ENCODE measurements at regions not wholly inside any gene's neighbourhood (a gene's known extent, or its start where the extent isn't known, plus 50 kb on each side); places are given as distances from the start of the nearest gene placed in this dataset.

DNA sequence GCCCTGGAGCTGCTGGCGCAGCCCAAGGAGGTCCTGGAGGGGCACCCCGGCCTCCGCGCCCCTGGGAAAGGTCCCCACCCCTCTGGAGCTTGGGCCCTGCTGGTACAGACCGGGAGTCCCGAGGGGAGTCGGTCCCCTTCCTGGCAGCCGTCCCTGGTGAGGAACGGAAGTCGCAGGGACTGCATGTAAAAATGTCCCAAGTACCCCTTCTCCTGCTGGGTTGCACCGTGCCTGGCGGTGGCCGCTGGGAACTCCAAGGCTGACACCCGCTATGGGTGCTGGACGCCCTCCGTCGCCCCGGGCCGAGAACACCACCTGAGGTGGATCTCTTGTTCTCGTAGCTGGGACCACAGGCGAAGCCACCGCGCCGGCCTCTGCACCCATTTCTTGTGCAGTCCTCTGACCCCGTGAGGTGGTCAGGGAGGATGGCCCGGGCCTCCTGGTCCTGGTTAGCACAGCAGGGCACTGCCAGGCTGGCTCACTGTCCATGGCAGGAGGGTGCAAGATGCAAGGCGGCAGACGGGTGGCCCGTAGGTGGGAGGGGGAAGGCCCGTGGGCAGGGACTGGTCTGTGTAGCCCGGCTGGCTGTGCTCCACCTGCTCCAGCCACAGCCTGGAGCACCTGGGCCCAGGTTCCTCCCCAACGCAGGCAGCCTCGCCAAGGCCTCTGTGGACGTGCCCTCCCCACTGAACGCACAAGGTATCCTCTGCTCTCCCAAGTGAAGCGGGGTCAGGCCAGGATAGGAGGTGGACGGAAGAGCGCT is 165.2 kb downstream of the IGLL1 start:
- Histone ChIP-seq H3K27me3 (ENCODE audit: control insufficient read depth, insufficient read depth, low read length) (peaks cover 4% of the 10 kb centered on the region), H3K9me3 (ENCODE audit: control insufficient read depth, insufficient read depth, low read length) (no peaks in the 10 kb centered on the region), H3K27ac (ENCODE audit: low read depth, low read length) (no peak overlapping the region), H3K4me3 (ENCODE audit: low read depth, low read length) (no peak overlapping the region)
- no peak for DNase-seq (ENCODE audit: low read depth, low spot score)
- ChIA-PET CTCF (no interaction called here), POLR2A (no interaction called here)
- TF ChIP-seq CTCF (IDR thresholded peaks at IDR 0.05; ENCODE audit: low read depth, low read length) = no peak

- DNase-seq (ENCODE audit: low read depth, low spot score) = no peak
- TF ChIP-seq CTCF (IDR thresholded peaks at IDR 0.05; ENCODE audit: low read depth, low read length) = no peak
- H3K27ac ChIP-seq (ENCODE audit: low read depth, low read length) = no peak overlapping the region
- ChIA-PET CTCF (interaction anchor here (0.5 to 1.0 kb wide), 3 partner anchors 22 to 120 kb away, joined by 3 read pairs; no protein-coding TSS in a partner anchor), POLR2A (interaction anchor here (0.6 kb wide), 1 partner anchor 309 kb away, joined by 3 read pairs; no protein-coding TSS in a partner anchor)
- H3K9me3 ChIP-seq (ENCODE audit: control insufficient read depth, insufficient read depth, low read length) = no peaks in the 10 kb centered on the region
- no peak overlapping the region for H3K4me3 ChIP-seq (ENCODE audit: low read depth, low read length)
- H3K27me3 ChIP-seq (ENCODE audit: control insufficient read depth, insufficient read depth, low read length) = peaks cover 4% of the 10 kb centered on the region
These were observed 168.4 kb downstream of the IGLL1 start for GRCh38 chr22:23411739-23412138.

- ChIA-PET POLR2A (no interaction called here), CTCF (no interaction called here)
- DNase-seq (ENCODE audit: low read depth, low spot score) = no peak
- no peaks in the 10 kb centered on the region for H3K9me3 ChIP-seq (ENCODE audit: control insufficient read depth, insufficient read depth, low read length)
- H3K27ac ChIP-seq (ENCODE audit: low read depth, low read length) = no peak overlapping the region
- peaks cover 4% of the 10 kb centered on the region for H3K27me3 ChIP-seq (ENCODE audit: control insufficient read depth, insufficient read depth, low read length)
- TF ChIP-seq CTCF (IDR thresholded peaks at IDR 0.05; ENCODE audit: low read depth, low read length) = no peak
- no peak overlapping the region for H3K4me3 ChIP-seq (ENCODE audit: low read depth, low read length)
These were observed 169.7 kb downstream of the IGLL1 start for GRCh38 chr22:23410411-23410810.

DNA sequence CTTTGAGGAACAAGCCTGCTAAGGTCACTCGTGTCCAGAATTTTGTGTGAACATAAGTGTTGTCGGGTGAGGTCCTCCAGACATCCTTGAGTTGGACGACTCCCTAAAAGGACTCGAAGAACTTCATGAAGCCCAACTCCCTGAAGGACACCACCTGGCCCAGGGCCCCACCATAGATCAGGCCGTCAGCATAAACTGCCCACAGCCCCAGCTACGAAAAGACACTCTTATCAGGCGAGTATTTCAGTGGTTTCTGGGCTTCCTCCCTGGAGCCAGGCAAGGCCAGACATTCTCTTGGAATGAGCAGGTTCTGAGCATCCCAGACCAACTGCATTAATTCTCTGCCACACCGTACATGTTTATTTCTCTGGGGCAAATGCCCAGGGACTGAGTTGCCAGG is 170.1 kb downstream of the IGLL1 start:
- no peak overlapping the region for H3K4me3 ChIP-seq (ENCODE audit: low read depth, low read length)
- H3K27ac ChIP-seq (ENCODE audit: low read depth, low read length) = no peak overlapping the region
- peaks cover 4% of the 10 kb centered on the region for H3K27me3 ChIP-seq (ENCODE audit: control insufficient read depth, insufficient read depth, low read length)
- ChIA-PET POLR2A (no interaction called here), CTCF (no interaction called here)
- no peak for DNase-seq (ENCODE audit: low read depth, low spot score)
- no peak for TF ChIP-seq CTCF (IDR thresholded peaks at IDR 0.05; ENCODE audit: low read depth, low read length)
- H3K9me3 ChIP-seq (ENCODE audit: control insufficient read depth, insufficient read depth, low read length) = no peaks in the 10 kb centered on the region

DNA sequence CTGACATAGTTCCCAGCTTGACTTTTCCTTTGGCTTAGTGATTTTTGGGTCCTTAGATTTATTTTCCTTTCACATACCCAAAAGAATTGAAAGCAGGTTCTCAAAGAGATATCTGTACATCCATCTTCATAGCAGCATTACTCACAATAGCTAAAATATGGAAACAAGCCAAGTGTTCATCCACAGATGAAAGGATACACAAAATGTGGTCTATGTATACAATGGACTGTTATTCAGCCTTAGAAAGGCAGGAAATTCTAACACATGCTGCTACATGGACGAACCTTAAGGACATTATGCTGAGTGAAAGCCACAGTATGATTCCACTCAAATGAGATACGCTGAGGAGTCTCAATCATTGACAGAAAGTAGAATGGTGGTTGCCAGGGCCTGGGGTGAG is 171.8 kb downstream of the IGLL1 start:
- no peak for TF ChIP-seq CTCF (IDR thresholded peaks at IDR 0.05; ENCODE audit: low read depth, low read length)
- no peak for DNase-seq (ENCODE audit: low read depth, low spot score)
- ChIA-PET CTCF (interaction anchor here (1.5 kb wide), 1 partner anchor 23 kb away, joined by 3 read pairs; no protein-coding TSS in a partner anchor), POLR2A (interaction anchor here (0.7 kb wide), 1 partner anchor 10 kb away, joined by 3 read pairs; no protein-coding TSS in a partner anchor)
- Histone ChIP-seq H3K4me3 (ENCODE audit: low read depth, low read length) (no peak overlapping the region), H3K27ac (ENCODE audit: low read depth, low read length) (no peak overlapping the region), H3K27me3 (ENCODE audit: control insufficient read depth, insufficient read depth, low read length) (no peaks in the 10 kb centered on the region), H3K9me3 (ENCODE audit: control insufficient read depth, insufficient read depth, low read length) (no peaks in the 10 kb centered on the region)

Data from AG04450 (cell line).